Mesodermal cell (in vitro differentiated cells): ENCODE measurements at regions not wholly inside any gene's neighbourhood (a gene's known extent, or its start where the extent isn't known, plus 50 kb on each side); places are given as distances from the start of the nearest gene placed in this dataset.
"Not testable (repeated sequence)": the region's sequence is repeated elsewhere in the genome, so short reads cannot be mapped to it uniquely, and the experiment has no call there.

Source experiments
- H3K27ac ChIP-seq: 2 replicates; pipeline ENCODE4 v1.7.0; 2013; ENCODE audit warnings: mild to moderate bottlenecking, low read depth, low read length, moderate library complexity; ENCODE audit not compliant: severe bottlenecking
- H3K36me3 ChIP-seq: 2 replicates; pipeline ENCODE4 v1.7.1; 2013; ENCODE audit warnings: mild to moderate bottlenecking, low read length, moderate library complexity; ENCODE audit not compliant: control insufficient read depth, insufficient read depth
- H3K4me1 ChIP-seq: one replicate; pipeline ENCODE4 v1.7.1; 2013; ENCODE audit warnings: mild to moderate bottlenecking, low read length; ENCODE audit not compliant: insufficient read depth, control insufficient read depth, poor library complexity, severe bottlenecking
- H3K4me3 ChIP-seq: 2 replicates; pipeline ENCODE4 v1.7.0; 2013; ENCODE audit warnings: low read length, control low read depth, mild to moderate bottlenecking; ENCODE audit not compliant: insufficient read depth, poor library complexity, severe bottlenecking; ENCODE audit errors: extremely low read depth
- H3K9me3 ChIP-seq: 2 replicates; pipeline ENCODE4 v1.7.1; 2013; ENCODE audit warnings: mild to moderate bottlenecking, low read length, moderate library complexity; ENCODE audit not compliant: control insufficient read depth
- WGBS, 2 experiments: methylation state at CpG; one replicate each; pipeline ENCODE4 v1.1.5; 2013; ENCODE audit warnings: missing lambda C conversion rate in 2 of 2; ENCODE audit not compliant: insufficient coverage in 2 of 2; 5-methylcytosine and 5-hydroxymethylcytosine counted together

DNA sequence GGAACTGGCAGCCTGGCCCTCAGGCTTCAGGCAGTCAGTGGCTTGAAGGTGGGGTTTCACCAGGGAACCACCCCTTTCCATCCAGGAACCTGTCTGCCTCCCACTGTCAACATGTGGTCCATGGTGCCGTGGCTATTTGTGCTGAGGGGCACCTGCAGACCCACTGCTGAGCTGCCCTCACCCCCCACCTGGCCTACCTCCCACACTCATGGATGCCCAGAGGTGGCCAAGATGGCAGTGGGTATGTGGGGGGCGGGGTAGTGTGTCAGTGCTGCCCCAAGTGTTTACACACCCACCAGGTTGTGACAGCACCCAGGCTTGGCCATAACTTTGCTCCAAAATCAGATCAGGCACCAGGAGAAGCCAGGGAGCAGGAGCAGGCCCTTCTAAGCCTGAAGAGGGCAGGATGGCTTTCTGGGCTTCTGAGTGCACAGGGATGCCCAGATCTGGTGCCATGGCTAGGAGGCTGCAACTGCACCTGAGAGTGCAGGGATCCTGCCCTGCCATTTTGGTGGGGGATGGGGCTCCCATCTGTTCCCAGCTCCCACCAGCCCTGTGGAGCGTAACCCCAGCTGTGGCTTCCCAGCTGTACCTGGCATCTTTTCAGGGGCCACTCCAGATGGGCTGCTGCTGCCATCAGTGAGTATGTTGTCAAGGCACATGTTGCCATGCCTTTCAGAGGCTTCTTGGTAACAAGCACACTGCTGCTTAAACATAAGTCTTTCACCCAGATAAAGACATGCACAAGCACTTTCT lies 263.9 kb downstream of the LRIG3 start:
- Histone ChIP-seq H3K9me3 (peaks cover 7% of the 10 kb centered on the region), H3K27ac (no peak overlapping the region), H3K4me3 (no peak overlapping the region), H3K4me1 (no peaks in the 10 kb centered on the region), H3K36me3 (no peaks in the 10 kb centered on the region)
- WGBS, 2 experiments, result 100% methylated on average over 1 to 2 of the region's 3 CpGs

DNA sequence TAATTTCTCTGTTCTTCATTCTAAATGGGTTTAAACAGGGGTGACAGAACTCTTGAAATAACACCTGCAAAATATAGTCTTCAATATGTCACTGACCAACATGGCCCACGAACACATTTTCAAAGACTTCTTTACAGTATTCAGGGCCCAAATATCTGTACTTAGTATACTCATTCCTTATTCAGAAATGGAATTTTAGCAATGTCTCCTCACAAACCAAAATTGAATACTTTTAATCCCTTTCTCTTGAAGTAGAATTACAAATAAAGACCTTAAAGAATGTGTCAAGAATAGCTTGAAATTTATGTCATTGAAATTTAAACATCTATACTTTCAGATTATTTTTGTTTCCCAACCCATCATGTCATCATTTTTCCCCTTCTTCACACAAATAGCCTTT lies 263.1 kb downstream of the LRIG3 start:
- no peak overlapping the region for H3K27ac ChIP-seq
- no peak overlapping the region for H3K4me3 ChIP-seq
- 92 to 100% methylated on average over 1 of the region's 1 CpG for WGBS, 2 experiments
- H3K4me1 ChIP-seq, result no peaks in the 10 kb centered on the region
- H3K9me3 ChIP-seq, result peaks cover 7% of the 10 kb centered on the region
- no peaks in the 10 kb centered on the region for H3K36me3 ChIP-seq

DNA sequence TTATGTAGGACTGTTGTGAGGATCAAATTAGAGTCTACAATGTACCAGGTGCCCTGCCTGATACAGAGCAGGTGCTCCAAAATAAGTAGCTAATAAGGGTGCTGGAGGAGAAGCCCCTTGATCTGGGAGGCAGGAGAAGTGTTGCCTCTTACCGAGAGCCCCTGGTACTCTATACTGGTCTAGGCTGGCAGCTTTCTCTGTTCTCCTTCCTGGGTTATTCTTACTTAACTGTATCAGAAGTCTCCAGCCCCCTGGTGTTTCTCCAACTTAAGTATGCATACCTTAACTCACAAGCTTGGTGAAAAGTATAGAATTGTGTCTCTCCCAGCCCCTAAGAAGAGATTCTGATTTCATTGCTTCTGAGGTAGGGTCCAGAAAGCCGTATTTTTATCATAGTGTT lies 254.9 kb downstream of the LRIG3 start:
- WGBS, 2 experiments, result 79% methylated on average over 2 of the region's 2 CpGs; no CpG with 5 or more reads in 1 of the 2 experiments
- no peaks in the 10 kb centered on the region for H3K36me3 ChIP-seq
- H3K4me3 ChIP-seq, result no peak overlapping the region
- H3K4me1 ChIP-seq, result peaks cover 8% of the 10 kb centered on the region
- no peaks in the 10 kb centered on the region for H3K9me3 ChIP-seq
- H3K27ac ChIP-seq, result no peak overlapping the region

DNA sequence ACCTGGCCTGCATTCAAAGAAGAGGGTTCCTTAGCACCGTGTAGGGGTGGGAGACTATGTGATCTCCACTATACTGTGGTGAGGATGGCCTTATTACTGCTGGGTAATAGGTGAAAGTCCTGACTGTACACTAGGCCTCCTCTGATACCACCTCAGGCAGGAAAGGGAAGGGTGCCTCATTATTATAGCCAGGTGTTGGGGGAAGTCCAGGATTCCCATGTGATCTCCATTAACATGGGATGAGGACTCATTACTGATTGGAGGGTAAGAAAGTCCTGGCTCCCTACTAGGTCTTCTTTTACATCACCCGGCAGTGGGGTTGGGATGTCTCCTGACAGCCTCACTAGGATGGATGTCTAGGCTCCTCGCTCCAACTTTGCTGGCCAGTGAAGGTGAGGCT lies 252.1 kb downstream of the LRIG3 start:
- H3K4me1 ChIP-seq, result peaks cover 8% of the 10 kb centered on the region
- H3K36me3 ChIP-seq, result no peaks in the 10 kb centered on the region
- 76 to 100% methylated on average over 2 of the region's 3 CpGs for WGBS, 2 experiments
- no peaks in the 10 kb centered on the region for H3K9me3 ChIP-seq
- no peak overlapping the region for H3K4me3 ChIP-seq
- H3K27ac ChIP-seq, result no peak overlapping the region

DNA sequence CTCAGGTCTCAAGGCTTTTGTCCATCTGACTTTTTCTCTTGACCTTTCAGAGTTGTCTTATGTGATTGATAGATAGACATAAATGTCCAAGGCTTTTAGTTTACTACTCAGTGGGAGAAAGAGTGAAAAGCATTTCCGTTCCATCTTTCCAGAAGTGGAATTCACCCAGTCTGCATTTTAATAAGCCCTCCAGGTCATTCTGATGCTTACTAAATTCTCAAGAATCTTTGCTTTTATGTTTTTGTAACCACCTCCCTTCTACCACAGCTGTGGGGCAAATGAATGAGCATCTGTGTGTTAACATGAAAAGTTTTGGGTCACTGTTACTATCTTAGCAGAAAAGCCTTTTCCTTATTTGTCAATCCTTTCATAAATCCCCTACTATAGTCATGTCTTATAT lies 251.4 kb downstream of the LRIG3 start:
- no peak overlapping the region for H3K27ac ChIP-seq
- H3K4me1 ChIP-seq, result peaks cover 8% of the 10 kb centered on the region
- H3K9me3 ChIP-seq, result no peaks in the 10 kb centered on the region
- WGBS, 2 experiments, result no CpG with 5 or more reads among the region's 1 CpG
- H3K4me3 ChIP-seq, result no peak overlapping the region
- no peaks in the 10 kb centered on the region for H3K36me3 ChIP-seq

DNA sequence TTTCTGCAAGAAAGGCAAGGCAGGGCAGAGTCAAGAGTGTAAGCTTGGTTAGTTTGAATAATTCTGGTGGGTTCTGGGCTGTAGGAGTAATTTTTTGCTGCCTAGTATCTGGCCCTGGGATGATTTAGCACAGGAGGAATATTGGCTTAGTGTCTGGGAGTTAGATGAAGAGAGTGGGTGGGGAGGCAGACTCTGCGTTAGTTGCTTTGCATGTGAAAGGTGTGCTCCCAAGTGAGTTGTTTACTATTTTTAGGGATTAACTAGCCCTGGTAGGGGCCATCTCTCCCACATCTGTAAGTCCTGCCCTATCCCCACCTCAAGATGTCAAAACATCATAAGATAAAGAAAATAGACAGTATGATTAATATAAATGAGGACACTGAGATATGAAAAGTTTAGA lies 249.7 kb downstream of the LRIG3 start:
- Histone ChIP-seq H3K27ac (no peak overlapping the region), H3K36me3 (no peaks in the 10 kb centered on the region), H3K4me3 (no peak overlapping the region), H3K4me1 (peaks cover 8% of the 10 kb centered on the region), H3K9me3 (no peaks in the 10 kb centered on the region)
- no CpG with 5 or more reads among the region's 1 CpG for WGBS, 2 experiments

DNA sequence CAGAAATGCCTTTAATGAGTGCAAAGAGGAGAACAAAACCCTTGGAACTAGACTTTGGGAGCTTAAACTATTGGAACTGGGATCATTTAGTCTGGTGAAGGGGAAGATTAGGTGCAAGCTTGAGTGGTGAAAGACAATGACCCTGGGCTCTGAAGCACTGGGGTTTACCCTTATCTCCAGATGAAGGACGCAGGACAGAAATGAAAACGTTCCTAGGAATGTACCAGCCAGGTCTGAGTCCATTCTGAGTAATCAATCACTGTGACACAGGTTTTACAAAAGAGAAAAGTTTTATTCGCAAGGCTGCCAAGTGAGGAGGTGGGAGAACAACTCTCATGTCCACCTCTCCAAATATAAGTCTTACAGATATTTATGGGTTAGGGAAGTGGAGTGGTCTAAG lies 249.1 kb downstream of the LRIG3 start:
- no peak overlapping the region for H3K27ac ChIP-seq
- WGBS, 2 experiments, result 83 to 100% methylated on average over 1 to 2 of the region's 3 CpGs
- H3K4me3 ChIP-seq, result no peak overlapping the region
- H3K36me3 ChIP-seq, result no peaks in the 10 kb centered on the region
- H3K9me3 ChIP-seq, result no peaks in the 10 kb centered on the region
- H3K4me1 ChIP-seq, result peaks cover 8% of the 10 kb centered on the region

DNA sequence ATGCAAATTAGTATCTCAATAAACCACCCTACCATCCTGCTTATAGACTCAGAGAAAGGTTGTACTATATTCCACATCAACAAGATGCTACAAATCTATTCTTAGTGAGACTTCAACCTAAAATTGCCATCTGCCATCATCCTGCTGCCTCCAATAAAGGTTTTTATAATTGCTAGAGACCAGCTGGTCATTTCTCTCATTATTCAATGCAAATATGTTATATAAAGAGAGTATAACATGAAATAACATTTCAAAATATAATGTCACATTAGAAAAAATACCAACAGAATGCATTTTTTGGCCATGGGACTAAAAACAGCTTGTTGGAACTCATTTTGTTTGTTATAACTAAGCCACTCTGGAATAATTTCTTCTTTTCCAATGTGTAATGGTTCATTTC lies 247.3 kb downstream of the LRIG3 start:
- Histone ChIP-seq H3K4me3 (no peak overlapping the region), H3K4me1 (peaks cover 8% of the 10 kb centered on the region), H3K9me3 (peaks cover under 1% of the 10 kb centered on the region), H3K27ac (no peak overlapping the region), H3K36me3 (no peaks in the 10 kb centered on the region)

DNA sequence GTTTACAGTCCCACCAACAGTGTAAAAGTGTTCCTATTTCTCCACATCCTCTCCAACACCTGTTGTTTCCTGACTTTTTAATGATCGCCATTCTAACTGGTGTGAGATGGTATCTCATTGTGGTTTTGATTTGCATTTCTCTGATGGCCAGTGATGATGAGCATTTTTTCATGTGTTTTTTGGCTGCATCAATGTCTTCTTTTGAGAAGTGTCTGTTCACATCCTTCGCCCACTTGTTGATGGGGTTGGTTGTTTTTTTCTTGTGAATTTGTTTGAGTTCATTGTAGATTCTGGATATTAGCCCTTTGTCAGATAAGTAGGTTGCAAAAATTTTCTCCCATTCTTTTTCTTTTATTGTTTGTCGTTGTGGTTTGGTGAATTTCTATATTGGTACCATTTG lies 242.5 kb downstream of the LRIG3 start:
- WGBS, 2 experiments, result no CpG with 5 or more reads among the region's 3 CpGs
- H3K9me3 ChIP-seq, result peaks cover 13% of the 10 kb centered on the region
- H3K36me3 ChIP-seq, H3K4me3 ChIP-seq, H3K27ac ChIP-seq, H3K4me1 ChIP-seq: not testable (repeated sequence)

DNA sequence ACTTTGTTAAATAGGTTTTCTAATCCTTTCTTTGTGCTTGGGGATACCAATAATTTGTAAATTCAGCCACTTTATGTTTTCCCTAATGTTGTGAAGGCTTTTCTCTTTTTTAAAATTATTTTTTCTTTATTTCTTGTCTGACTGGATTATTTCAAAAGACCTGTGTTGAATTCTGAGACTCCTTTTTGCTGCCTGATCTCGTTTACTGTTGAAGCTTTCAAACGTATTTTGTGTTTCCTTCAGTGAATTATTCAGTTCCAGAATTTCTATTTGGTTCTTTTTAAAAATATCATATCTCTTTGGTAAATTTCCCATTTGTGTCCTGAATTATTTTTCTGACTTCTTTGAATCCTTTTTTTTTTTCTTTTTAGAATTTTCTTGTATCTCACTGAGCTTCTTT lies 241.6 kb downstream of the LRIG3 start:
- Histone ChIP-seq H3K27ac (no peak overlapping the region), H3K4me1 (no peaks in the 10 kb centered on the region), H3K4me3 (no peak overlapping the region), H3K9me3 (peaks cover 13% of the 10 kb centered on the region), H3K36me3 (no peaks in the 10 kb centered on the region)
- WGBS, 2 experiments, result no CpG with 5 or more reads among the region's 2 CpGs

DNA sequence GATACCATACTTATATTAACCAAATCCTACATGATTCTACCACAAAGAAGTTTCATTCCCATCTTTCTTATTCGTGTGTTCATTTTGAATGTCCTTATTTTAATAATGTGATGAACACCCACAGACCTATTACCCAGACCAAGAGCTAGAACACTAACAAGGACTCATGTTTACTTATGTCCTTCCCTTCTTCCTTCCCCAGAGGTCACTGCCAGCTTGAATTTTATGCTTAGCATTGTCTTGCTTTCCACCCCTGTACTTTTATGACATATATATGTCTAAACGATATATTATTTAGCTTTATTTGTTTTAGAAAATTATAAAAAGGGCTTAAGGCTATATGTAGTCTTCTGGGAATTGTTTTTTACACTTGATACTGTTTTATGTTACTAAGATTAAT lies 238.6 kb downstream of the LRIG3 start:
- Histone ChIP-seq H3K4me3 (no peak overlapping the region), H3K36me3 (no peaks in the 10 kb centered on the region), H3K4me1 (no peaks in the 10 kb centered on the region), H3K9me3 (peaks cover 13% of the 10 kb centered on the region), H3K27ac (no peak overlapping the region)
- no CpG with 5 or more reads among the region's 2 CpGs for WGBS, 2 experiments
